IPS-NIHi7 (cell line): ENCODE measurements at regions not wholly inside any gene's neighbourhood (a gene's known extent, or its start where the extent isn't known, plus 50 kb on each side); places are given as distances from the start of the nearest gene placed in this dataset.
A peak's percentile ranks its signal among the peaks of the same experiment; 100 is the strongest.
"Not testable (repeated sequence)": the region's sequence is repeated elsewhere in the genome, so short reads cannot be mapped to it uniquely, and the experiment has no call there.

Experiments used
- DNase-seq: peaks from one replicate; pipeline ENCODE4 v3.0.0; 2012; ENCODE audit warnings: mixed read lengths; ENCODE audit errors: extremely low spot score

DNA sequence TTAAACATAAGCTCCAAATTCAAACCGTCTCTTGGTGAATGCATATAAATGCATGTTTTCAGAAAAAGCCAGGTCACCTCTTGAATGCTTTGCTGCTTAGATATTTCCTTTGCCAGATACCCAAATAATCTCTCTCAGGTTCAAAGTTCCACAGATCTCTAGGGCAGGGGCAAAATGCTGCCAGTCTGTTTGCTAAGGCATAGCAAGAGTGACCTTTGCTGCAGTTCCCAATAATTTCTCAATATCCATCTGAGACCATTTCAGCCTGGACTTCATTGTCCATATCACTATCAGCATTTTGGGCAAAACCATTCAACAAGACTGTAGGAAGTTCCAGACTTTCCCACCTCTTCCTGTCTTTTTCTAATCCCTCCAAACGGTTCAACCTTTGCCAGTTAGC is 1006.2 kb upstream of the KCND2 start:
- DNase-seq, result not testable (repeated sequence)

DNA sequence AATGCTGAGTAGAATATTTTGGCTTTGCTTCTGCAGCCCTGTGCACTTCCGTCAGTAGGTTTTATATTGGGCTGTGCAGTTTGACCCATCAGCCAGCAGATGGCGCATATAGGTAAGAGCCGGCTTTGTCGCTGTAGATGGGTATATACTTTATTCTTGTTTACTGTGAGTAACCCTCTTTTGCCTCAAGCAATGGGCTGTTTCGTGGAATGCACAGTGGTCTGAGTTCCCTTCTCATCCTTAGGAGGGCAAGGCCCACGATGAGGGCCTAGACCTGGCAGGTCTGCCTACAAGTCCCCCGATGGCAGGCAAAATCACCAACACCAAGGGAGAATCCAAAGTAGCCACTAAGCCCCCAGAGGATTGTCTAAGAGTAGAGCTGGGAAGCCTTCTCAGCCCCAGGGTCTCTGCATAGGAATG is 1002.9 kb upstream of the KCND2 start:
- DNase-seq, result peak; percentile 55

DNA sequence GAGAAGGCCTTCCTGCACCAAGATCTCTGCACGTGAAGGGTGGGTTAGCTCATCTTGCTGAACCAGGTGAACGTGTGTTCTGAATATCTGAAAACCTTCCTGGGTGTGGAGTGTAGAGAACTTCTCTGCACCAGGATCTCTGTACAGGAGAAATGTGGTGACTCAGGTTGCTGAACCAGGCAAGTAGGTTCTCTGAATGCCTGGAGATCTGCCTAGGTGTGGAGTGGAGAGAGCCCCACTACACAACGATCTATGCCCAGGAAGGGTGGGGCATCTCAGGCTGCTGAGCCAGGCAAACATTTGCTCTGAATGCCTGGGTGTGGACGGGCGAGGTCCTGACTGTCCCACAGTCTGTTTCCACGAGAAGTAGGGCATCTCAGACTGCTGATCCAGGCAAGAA is 1002.3 kb upstream of the KCND2 start:
- no peak for DNase-seq

DNA sequence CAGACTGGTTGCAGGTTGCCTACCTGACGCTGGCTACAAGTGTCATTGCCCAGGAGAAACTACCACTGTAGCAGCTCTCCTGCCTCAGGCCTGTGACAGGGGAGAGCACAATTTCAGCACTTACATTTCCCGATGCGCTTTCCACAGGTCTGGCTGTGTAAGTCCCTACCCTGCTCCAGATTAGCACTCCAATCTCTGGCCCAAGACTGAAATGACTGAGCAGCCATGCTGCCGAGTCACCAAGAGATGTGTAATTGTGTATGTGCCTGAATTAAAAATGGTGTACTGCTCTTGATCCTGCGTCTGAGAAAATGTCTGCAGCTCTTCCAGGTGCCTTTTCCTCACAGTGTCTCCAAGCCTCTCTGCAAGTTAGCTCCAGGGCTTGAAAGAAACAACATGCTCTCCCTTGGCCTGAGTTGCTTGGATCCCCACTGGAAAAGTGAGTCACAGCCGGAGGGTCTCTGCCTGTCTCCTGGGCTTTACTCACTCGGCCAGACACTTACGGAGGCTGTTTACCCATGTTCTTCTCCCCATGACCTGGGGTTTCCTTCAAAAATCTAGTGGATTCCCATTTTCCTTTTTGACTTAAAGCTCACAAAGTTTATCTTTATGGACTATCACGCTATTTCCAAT is 1001.7 kb upstream of the KCND2 start:
- DNase-seq, result no peak

DNA sequence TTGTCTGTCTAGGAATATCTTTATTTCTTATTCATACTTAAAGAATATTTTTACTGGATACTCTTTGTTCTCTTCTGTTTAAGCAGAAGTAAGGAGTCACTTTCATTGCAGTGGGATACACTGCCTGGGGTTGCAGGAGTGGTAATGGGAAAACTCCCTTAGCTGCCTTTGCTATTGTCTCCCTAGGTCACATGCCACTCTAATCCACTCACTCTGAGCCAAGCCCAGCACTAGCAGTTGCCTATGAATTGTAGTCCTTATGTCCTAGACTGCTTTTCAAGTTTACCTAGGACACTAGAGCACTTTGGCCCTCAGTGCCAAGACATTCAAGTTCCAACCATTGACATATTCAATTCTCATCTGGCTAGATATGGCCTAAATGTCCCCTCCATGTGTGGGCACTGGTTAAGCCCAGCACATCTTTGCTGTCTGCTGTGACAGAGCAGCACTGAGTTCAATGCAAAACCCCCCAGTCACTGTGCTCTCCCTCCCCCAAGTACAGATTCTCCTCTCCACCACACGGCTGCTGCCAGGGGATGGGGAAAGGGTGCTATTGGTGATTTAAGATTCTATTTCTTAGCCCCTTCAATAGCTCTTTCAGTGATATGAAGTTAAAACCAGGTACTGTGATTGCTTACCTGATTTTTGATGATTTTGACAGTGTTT is 991.7 kb upstream of the KCND2 start:
- DNase-seq, result no peak

DNA sequence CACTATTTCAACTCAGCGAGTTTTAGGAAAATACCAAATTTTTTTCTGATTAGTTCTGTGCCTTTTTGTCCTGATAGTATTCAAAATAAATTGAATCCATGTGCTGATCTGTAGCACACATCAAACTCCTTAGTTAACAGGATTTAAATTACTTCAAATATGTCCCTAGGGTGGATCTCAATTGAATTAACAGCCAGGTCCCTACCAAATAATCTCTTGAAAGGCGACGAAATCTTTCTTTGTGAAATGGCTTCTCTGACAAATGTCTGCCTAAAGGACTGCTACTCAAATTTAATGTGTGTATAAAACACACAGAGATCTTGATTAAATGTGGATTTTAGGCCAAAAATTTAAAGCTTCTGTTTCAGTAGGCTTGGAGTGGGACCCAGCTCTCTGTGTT is 989.6 kb upstream of the KCND2 start:
- no peak for DNase-seq

DNA sequence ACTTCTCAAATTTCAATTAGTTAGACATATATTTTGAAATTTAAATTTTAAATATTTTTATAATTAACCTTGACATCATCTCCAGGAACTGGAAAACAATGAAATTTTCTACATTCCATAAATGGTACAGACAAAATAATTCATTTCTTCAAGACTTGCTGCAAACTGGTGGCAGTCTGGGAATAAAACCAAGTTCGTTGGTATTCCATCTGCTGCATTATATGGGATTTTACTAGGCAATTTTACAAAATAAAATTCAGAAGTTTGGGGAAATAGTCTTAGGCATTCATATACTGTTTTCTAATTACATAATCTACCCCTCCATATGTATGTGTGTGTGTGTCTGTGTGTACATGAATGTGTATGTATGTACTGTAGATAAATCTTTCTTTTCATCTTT is 984.6 kb upstream of the KCND2 start:
- DNase-seq, result no peak

DNA sequence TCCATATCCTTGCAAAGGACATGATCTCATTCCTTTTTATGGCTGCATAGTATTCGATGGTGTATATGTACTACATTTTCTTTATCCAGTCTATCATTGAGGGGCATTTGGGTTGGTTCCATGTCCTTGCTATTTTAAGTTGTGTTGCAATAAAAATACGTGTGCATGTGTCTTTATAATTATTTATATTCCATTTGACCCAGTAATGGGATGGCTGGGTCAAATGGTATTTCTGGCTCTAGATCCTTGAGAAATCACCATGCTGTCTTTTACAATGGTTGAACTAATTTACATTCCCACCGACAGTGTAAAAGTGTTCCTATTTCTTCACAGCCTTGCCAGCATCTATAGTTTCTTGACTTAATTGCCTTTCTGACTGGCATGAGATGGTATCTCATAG is 972.6 kb upstream of the KCND2 start:
- DNase-seq, result not testable (repeated sequence)

DNA sequence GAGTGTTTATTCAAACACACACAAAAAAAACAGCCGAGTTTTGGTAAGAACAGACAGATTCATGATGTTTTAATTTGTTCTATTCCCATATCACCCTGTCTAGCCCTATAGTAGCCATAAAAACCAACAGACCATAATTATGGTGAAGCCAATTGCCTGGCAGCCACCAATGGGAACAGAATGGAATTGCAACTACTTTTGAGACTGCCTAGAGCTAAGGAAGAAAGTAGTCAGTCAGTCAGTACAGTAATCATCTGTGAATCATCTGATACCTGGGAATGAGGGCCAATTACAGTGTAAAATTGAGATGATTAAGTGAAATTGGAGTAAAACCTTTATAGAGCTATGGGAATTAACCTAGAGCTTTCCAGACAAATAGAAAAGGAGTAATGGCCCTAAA is 952.7 kb upstream of the KCND2 start:
- peak; percentile 13 for DNase-seq

DNA sequence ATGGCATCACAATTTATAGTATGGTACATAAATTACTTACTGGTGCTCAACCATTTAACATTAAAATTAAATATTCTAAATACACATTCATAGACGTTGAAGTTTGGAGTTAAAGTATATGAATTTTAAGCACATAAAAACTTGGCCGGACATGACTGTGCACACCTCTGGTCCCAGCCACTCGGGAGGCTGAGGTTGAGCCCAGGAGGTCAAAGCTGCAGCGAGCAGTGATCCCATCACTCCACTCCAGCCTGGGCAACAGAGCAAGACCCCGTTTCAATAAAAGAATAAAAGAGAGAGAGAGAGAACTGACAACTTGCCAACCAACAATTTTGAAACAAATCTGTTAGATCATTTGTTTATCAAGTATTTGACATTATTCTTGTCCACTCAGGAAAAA is 943.3 kb upstream of the KCND2 start:
- no peak for DNase-seq

DNA sequence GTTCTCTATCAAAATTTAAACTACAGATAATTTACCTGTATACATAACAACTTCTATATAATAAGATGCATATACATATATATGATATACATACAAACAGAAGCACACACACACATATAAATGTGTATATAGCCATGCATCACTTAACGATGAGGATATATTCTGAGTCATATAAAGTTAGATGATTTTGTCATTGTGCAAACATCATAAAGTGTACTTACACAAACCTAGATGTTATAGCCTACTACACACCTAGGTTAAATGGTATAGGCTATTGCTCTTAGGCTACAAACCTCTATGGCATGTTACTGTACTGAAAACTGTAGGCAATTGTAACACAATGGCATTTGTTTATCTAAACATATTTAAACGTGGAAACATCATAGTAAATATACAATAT is 937.6 kb upstream of the KCND2 start:
- no peak for DNase-seq

DNA sequence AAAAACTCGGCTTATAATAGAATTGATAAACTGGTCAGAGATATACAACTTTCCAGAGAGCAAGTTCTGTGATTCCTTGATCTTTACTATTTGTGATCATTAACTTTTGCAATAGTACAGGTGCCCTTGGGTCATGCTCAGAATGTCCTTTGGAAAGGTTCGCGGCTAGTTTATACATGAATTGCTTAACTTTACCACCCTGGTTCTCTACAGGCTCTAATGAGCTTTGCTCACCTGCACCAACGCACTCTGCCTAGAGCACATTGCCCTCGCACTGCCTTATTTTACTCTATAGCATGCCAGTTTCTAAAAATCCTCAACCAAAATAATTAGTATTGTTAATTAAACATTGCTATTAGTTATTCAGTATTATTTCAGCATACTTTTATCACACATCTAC is 931.2 kb upstream of the KCND2 start:
- DNase-seq, result no peak

DNA sequence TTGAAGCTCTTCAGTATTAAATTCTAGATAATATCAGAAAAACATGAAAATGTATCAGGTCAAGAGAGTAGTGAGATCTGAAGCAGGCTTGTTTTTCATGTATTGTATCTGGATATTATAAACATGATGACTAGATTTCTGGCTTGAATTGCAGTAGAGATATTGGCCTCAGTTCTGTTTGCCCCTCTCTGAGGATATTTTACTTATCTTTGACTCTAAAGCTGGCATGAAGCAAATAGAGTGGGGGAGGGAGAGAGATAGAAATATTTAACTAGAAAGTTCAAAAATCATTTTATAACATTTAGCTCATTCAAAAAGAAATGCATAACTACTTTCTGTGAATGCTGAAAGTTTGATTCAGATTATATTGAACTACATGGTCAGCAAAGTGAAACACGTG is 929.7 kb upstream of the KCND2 start:
- no peak for DNase-seq

DNA sequence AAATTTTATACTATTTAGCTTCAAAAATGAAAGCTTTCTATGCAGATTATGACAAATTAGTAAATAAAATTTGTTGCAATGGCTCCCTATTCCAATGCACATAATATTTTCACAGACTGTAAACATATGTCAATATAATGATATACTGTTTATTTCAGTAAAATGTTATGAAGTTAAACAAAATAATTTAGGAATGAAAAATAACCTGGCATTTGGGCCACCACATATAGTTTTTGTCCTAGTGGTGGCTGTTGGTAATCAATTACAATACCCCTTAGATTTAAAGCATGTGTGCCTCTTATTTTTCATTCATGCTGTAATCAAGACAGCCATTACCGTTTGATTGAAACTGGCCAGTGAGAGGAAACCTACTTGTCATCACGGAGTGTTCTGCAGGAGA is 928.5 kb upstream of the KCND2 start:
- no peak for DNase-seq

DNA sequence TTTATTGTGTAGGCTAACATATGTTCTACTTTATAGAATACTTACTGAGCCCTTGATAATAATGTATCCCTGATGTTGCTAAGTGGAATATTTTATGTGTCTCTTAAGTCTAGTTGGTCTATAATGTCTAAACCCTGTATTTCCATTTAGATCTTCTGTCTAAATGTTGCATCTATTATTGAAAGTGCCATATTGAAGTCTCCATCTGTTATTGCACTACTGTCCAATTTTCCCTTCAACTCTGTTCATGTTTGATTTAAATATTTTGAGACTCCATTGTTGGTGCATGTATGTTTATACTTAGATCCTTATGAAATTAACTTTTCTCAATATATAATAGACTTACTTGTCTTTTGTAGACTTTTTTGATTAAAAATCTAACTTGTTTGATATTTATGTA is 924.5 kb upstream of the KCND2 start:
- no peak for DNase-seq

DNA sequence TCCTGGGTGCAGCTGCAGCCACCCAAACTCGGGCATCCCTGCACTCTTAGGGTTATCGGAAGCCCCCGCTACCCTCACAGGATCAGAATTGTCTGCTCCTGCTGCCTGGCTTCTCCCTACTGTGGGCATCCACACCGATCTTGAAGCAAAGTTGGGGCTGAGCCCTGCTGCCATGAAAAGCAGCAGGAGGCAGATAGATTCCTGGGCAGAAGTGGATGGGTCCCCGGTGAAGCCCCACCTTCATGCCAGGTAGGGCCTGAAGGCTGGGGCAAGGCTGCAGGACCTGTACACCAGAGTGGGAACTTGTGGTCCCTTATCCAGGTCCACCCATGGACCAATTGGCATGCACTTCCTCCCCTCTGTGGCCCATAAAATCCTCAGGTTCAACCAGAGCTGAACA is 922.6 kb upstream of the KCND2 start:
- no peak for DNase-seq

DNA sequence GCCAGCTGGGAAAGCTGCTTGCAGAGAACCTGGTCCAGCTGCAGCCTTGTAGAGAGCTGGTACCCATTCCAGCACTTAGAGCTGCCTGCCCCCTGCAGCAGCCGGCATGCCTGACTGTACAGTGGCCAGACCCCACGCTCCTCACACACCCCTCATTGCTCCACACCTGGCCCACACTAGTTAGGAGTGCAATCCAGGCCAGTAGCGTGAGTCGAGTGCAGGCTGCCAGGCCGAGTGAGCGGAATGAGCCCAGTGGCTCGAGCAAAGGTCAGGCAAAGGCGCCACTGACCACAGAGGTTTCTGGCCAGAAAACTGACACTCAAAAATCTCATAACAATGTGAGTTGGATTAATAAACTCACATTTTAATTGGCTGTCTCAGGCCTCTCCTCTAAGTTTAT is 921.7 kb upstream of the KCND2 start:
- DNase-seq, result no peak

DNA sequence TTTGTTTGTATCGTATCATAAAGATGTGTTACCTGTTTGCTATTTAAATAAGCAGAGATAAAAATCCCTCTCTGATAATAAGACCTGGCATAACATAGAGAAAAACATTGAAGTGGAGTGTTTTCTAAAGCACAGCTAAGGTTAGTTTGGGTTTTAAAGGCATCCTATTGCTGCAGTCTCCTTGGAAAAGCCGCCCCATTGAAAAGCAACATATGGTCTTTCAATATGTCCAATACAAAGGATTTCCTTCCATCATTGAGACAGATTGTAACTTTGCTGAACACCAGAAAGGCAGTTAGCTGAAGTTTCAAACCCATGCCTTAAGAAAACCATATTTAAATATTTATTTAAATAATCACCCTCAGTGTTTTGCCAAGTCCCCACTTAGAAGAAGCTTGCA is 898.5 kb upstream of the KCND2 start:
- no peak for DNase-seq

DNA sequence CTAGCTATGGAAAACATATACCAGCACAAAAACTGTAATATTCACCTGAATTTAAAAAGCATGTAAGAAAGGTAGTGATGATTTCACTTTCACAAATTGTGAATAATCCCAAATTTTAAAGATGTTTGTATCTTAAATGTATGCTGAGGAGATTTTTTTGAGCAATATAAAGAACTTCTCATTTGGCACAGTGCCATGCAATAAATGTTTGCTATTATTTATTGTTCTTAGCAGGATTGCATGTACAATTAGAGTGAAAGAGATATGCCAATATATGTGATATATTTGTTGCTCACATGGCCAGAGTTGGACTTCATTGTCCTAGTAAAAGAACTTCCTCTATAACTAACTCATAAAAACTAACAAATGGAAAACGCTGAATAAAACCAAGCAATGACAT is 895.1 kb upstream of the KCND2 start:
- DNase-seq, result no peak

DNA sequence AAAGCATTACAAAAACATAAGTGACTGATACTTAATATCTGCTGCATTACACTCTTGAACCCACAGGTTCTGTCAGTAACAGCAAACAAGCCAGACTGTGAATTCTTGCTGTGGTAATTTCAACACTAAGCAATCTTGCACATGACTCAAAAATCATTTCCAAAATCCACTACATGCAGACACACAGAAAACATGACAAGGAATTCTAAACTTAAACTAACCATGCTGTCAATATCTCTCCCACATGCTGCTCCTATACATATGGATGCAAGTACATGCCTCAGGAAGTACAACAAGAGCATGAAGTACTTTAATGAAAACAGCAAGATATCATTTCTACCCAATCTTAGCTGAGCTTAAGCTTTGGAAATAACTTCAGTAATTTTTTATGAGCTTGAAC is 890.2 kb upstream of the KCND2 start:
- DNase-seq, result no peak

DNA sequence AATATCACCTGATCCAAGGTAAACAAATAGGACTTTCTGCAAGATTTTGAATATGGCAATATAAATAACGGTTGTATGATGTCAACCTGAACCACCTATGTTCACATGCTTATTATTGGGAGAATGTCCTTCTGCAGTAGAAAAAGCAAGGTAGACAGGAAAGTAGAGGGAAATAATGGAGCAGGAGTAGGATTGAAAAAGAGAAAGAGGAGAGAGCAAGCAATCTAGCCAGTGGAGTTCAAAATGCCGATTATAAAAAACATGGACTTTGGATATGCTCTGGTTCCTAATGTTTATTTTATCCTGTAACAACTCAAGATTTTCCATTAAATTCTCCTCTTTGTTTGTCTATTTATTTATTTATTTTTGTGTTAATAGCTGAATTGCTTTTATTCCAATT is 878.0 kb upstream of the KCND2 start:
- DNase-seq, result no peak

DNA sequence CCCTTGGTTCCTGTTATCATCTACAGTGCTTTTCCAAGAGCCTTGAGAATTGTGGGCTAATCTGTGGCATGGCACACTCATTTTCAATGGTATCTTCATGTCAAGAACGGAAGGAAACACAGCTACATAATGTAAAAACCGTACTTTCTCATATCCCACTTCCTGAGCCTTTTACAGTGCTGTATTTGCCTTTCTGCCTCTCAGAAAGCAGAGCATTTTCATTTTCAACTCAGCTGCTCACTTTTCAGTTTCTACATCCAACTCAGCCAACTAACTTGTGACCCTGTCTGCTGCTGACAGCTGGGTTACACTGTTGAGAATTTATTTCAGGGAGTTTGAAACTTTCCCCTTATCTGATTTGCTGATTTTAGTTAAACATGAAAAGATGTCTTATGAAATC is 875.8 kb upstream of the KCND2 start:
- no peak for DNase-seq

DNA sequence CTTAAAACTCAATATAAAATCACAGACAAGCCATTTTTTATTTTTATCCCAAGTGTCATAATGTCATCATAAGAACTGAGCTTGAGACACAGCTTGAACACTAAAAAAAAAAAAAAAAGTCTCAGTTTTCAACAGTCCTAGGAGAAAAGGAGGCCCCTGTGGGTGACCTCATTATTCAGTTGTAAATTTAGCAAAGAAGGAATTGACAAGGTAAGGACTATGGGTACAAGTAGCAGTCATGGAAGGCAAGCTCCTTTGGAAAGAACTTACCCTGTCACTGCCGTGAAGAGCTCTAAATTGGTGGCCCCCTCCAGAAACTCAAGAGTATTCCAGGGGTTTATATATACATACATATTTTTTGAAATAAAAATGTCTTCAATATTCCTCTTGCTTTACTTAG is 864.4 kb upstream of the KCND2 start:
- no peak for DNase-seq

DNA sequence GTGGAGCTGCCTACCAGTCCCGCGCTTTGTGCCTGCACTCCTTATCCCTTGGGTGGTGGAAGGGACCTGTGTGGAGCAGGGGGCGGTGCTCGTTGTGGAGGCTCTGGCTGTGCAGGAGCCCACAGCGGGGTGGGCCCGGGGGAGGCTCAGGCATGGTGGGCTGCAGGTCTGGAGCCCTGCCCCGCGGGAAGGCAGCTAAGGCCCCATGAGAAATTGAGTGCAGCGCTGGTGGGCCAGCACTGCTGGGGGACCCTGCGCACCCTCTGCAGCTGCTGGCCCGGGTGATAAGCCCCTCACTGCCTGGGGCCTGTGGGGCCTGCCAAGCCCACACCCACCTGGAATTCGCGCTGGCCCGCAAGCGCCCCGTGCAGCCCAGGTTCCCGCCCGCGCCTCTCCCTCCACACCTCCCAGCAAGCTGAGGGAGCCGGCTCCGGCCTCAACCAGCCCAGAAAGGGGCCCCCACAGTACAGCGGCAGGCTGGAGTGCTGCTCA is 859.6 kb upstream of the KCND2 start:
- DNase-seq, result no peak
